HG02884 (cell line): ENCODE measurements at regions not wholly inside any gene's neighbourhood (a gene's known extent, or its start where the extent isn't known, plus 50 kb on each side); places are given as distances from the start of the nearest gene placed in this dataset.
A peak's percentile ranks its signal among the peaks of the same experiment; 100 is the strongest.
"Not testable (repeated sequence)": the region's sequence is repeated elsewhere in the genome, so short reads cannot be mapped to it uniquely, and the experiment has no call there.

ENCODE experiments used
- ATAC-seq: cut with Tn5 transposase; IDR thresholded peaks from one replicate; pipeline ENCODE4 v1.9.1; 2021; ENCODE audit warnings: mild to moderate bottlenecking, moderate library complexity; ENCODE audit not compliant: unreplicated experiment

- ATAC-seq = no peak
Measured at GRCh38 chr5:102554082-102554481, 55.3 kb upstream of the SLCO6A1 start.

GRCh38 chr5:102554728-102555127 lies 55.9 kb upstream of the SLCO6A1 start:
- no peak for ATAC-seq

GRCh38 chr5:102561894-102562760 lies 63.3 kb upstream of the SLCO6A1 start:
- no peak for ATAC-seq

GRCh38 chr5:102570747-102571146 lies 71.9 kb upstream of the SLCO6A1 start:
- ATAC-seq = no peak

GRCh38 chr5:102578362-102578761 lies 79.6 kb upstream of the SLCO6A1 start:
- no peak for ATAC-seq

GRCh38 chr5:102579379-102579778 lies 80.6 kb upstream of the SLCO6A1 start:
- ATAC-seq = no peak

GRCh38 chr5:102581011-102581410 lies 82.2 kb upstream of the SLCO6A1 start:
- ATAC-seq = no peak

- no peak for ATAC-seq
Measured at GRCh38 chr5:102582696-102583095, 83.9 kb upstream of the SLCO6A1 start.

GRCh38 chr5:102583276-102584124 lies 84.7 kb upstream of the SLCO6A1 start:
- no peak for ATAC-seq

GRCh38 chr5:102589661-102590060 lies 90.9 kb upstream of the SLCO6A1 start:
- ATAC-seq = no peak

GRCh38 chr5:102590467-102590866 lies 91.7 kb upstream of the SLCO6A1 start:
- no peak for ATAC-seq

GRCh38 chr5:102591650-102592049 lies 92.8 kb upstream of the SLCO6A1 start:
- peak; percentile 43 for ATAC-seq

- ATAC-seq = not testable (repeated sequence)
Measured at GRCh38 chr5:102592586-102592985, 93.8 kb upstream of the SLCO6A1 start.

GRCh38 chr5:102594192-102594591 lies 95.4 kb upstream of the SLCO6A1 start:
- no peak for ATAC-seq

GRCh38 chr5:102595332-102595731 lies 96.5 kb upstream of the SLCO6A1 start:
- ATAC-seq = no peak

- peak; percentile 87 for ATAC-seq
Measured at GRCh38 chr5:102596113-102596512, 97.3 kb upstream of the SLCO6A1 start.

GRCh38 chr5:102596951-102597350 lies 98.2 kb upstream of the SLCO6A1 start:
- no peak for ATAC-seq

- no peak for ATAC-seq
Measured at GRCh38 chr5:102599289-102599688, 100.5 kb upstream of the SLCO6A1 start.

GRCh38 chr5:102600964-102601363 lies 102.2 kb upstream of the SLCO6A1 start:
- no peak for ATAC-seq

- ATAC-seq = no peak
Measured at GRCh38 chr5:102603670-102604069, 104.9 kb upstream of the SLCO6A1 start.

- ATAC-seq = no peak
Measured at GRCh38 chr5:102608414-102608813, 109.6 kb upstream of the SLCO6A1 start.

- no peak for ATAC-seq
Measured at GRCh38 chr5:102611312-102611711, 112.5 kb upstream of the SLCO6A1 start.
